WERI-Rb-1 (cell line): ENCODE measurements at regions not wholly inside any gene's neighbourhood (a gene's known extent, or its start where the extent isn't known, plus 50 kb on each side); places are given as distances from the start of the nearest gene placed in this dataset.

Experiments used
- DNase-seq: peaks from one replicate; pipeline ENCODE4 v3.0.0-alpha.2; 2020
- H3K27ac ChIP-seq: fragments of 250-450 bp; sonication (Bioruptor Pico); 2 replicates; pipeline ENCODE4 v1.5.1; 2020; ENCODE audit warnings: mild to moderate bottlenecking, moderate library complexity
- H3K27me3 ChIP-seq: fragments of 250-450 bp; sonication (Bioruptor Pico); 2 replicates; pipeline ENCODE4 v1.5.1; 2021; ENCODE audit warnings: mild to moderate bottlenecking, low read depth, moderate library complexity; ENCODE audit not compliant: insufficient read depth, severe bottlenecking
- H3K36me3 ChIP-seq: fragments of 250-450 bp; sonication (Bioruptor Pico); 2 replicates; pipeline ENCODE4 v1.5.1; 2020; ENCODE audit warnings: mild to moderate bottlenecking, moderate library complexity
- H3K4me3 ChIP-seq: 2 replicates; pipeline ENCODE4 v1.5.1; 2011; ENCODE audit warnings: low read depth, mild to moderate bottlenecking, control low read depth, low read length
- H3K9me3 ChIP-seq: fragments of 250-450 bp; sonication (Bioruptor Pico); 2 replicates; pipeline ENCODE4 v1.5.1; 2021; ENCODE audit warnings: mild to moderate bottlenecking, moderate library complexity; ENCODE audit not compliant: severe bottlenecking
- CTCF ChIP-seq: IDR thresholded peaks from 2 replicates; pipeline ENCODE4 v1.5.1; 2011; ENCODE audit warnings: low read depth, mild to moderate bottlenecking, control low read depth, inconsistent platforms, low read length

- no peak for TF ChIP-seq CTCF
- no peak for DNase-seq
- H3K27ac ChIP-seq, result no peak overlapping the region
- no peak overlapping the region for H3K4me3 ChIP-seq
- H3K27me3 ChIP-seq, result no peaks in the 10 kb centered on the region
- H3K9me3 ChIP-seq, result no peaks in the 10 kb centered on the region
- H3K36me3 ChIP-seq, result no peaks in the 10 kb centered on the region
Observed at GRCh38 chr4:166400270-166400894, 527.3 kb downstream of the TLL1 start.

DNA sequence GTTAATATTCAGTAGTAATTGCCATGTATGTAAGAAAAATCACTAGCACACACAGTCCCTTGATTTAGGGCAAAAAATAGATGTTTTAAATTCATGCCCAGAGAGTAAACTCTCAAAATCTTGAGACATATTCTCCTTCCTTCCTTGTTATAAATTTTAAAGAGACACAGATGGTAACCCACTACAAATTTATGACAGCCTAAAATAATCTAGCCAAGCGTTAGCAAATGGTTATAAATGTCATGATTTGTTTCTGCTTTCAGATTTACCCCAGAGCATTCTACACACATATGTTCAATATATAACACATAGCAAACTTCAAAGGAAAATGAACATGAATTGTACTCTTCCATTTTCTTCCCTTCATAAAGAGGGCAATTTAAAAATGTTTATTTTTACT is 540.3 kb downstream of the TLL1 start:
- DNase-seq, result no peak
- no peak overlapping the region for H3K27ac ChIP-seq

GRCh38 chr4:166414431-166414830 is 541.4 kb downstream of the TLL1 start:
- Histone ChIP-seq H3K27me3 (no peaks in the 10 kb centered on the region), H3K9me3 (no peaks in the 10 kb centered on the region), H3K36me3 (no peaks in the 10 kb centered on the region), H3K27ac (no peak overlapping the region), H3K4me3 (no peak overlapping the region)
- DNase-seq, result no peak
- no peak for TF ChIP-seq CTCF

More for the DNA sequence above, 540.3 kb downstream of the TLL1 start:
- Histone ChIP-seq H3K4me3 (no peak overlapping the region), H3K9me3 (no peaks in the 10 kb centered on the region), H3K27me3 (no peaks in the 10 kb centered on the region), H3K36me3 (no peaks in the 10 kb centered on the region)
- no peak for TF ChIP-seq CTCF

- H3K27ac ChIP-seq, result no peak overlapping the region
- H3K27me3 ChIP-seq, result no peaks in the 10 kb centered on the region
- H3K9me3 ChIP-seq, result no peaks in the 10 kb centered on the region
- no peak overlapping the region for H3K4me3 ChIP-seq
- TF ChIP-seq CTCF, result no peak
- DNase-seq, result no peak
- no peaks in the 10 kb centered on the region for H3K36me3 ChIP-seq
Observed at GRCh38 chr4:166415749-166416148, 542.7 kb downstream of the TLL1 start.

GRCh38 chr4:166421556-166422156 is 548.6 kb downstream of the TLL1 start:
- Histone ChIP-seq H3K4me3 (no peak overlapping the region), H3K9me3 (no peaks in the 10 kb centered on the region), H3K27ac (no peak overlapping the region), H3K36me3 (no peaks in the 10 kb centered on the region), H3K27me3 (no peaks in the 10 kb centered on the region)
- TF ChIP-seq CTCF, result no peak
- no peak for DNase-seq

DNA sequence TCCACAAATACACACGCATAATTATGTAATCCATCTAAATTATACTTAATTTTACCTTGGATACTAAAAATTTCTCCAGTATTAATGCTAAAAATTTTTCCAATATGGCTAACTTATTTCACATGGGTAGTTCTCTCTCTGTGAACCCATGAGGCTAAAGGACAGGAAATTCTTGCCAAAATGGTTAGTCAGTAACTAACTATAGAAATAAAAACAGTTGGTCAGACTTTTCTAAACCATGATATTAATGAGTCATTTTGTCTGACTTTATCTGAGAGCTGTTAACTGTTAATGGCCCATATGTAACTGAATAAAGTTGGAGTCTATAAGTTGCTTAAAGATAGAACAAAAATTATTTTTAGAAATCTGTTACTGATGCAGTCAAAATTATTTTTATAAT is 549.4 kb downstream of the TLL1 start:
- Histone ChIP-seq H3K9me3 (no peaks in the 10 kb centered on the region), H3K27ac (no peak overlapping the region), H3K36me3 (no peaks in the 10 kb centered on the region), H3K27me3 (no peaks in the 10 kb centered on the region), H3K4me3 (no peak overlapping the region)
- TF ChIP-seq CTCF, result no peak
- DNase-seq, result no peak
